ENCODE measurements at regions not wholly inside any gene's neighbourhood (a gene's known extent, or its start where the extent isn't known, plus 50 kb on each side); places are given as distances from the start of the nearest gene placed in this dataset.

DNA sequence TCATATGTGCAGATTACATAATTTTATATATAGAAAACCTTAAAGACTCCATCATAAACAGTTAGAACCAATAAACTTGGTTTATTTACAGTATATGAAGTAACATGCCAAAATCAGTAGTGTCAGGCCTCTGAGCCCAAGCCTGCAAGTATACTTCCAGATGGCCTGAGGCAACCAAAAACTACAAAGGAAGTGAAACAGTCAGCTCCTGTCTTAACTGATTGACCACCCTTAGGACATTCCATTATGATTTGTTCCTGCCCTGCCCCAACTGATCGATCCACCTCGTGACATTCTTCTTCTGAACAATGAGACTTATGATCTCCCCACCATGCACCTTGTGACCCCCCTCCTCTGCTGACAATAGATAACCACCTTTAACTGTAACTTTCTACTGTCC is 630.3 kb downstream of the AMY1C start:
- FAIRE-seq (no peak), DNase-seq (ENCODE audit: low spot score) (no peak), ATAC-seq (no peak)
- Histone ChIP-seq H3K4me1 (ENCODE audit: insufficient read depth, low read length) (no peaks in the 10 kb centered on the region), H3K79me2 (ENCODE audit: insufficient read depth, low read length) (no peaks in the 10 kb centered on the region), H3K27ac (ENCODE audit: extremely low read length, insufficient read depth, low read length) (no peak overlapping the region), H3K4me3 (replicated peaks in 1 of 3; ENCODE audit: insufficient read depth in 1 of 3, low read depth in 2 of 3, low read length in 3 of 3) (no peak overlapping the region), H3K9ac (ENCODE audit: insufficient read depth, low read depth, low read length) (no peak overlapping the region), H3K9me3 (ENCODE audit: low read length) (peaks cover 32% of the 10 kb centered on the region; the same call in 1 of the 2 replicates), H2AFZ (ENCODE audit: low read length) (no peak overlapping the region), H3K4me2 (ENCODE audit: low read depth, low read length) (no peak overlapping the region), H4K20me1 (ENCODE audit: insufficient read depth, low read length) (no peaks in the 10 kb centered on the region), H3K36me3 (replicated peaks in 1 of 2; ENCODE audit: control insufficient read depth in 1 of 2, insufficient read depth in 2 of 2, low read length in 2 of 2) (no peaks in the 10 kb centered on the region), H3K27me3 (ENCODE audit: control insufficient read depth in 1 of 2, insufficient read depth in 2 of 2, low read length in 2 of 2) (no peaks in the 10 kb centered on the region)
- BruUV-seq (replicated peaks): no TSS peak
- 13% methylated on average over 2 of the region's 2 CpGs for WGBS (ENCODE audit: low lambda C conversion rate)
- intact Hi-C loops (cut with micrococcal nuclease; ENCODE audit: unreplicated experiment): no loop called here
- CTCF ChIA-PET (ENCODE audit: low intra/inter-chr PET ratio, low total read pairs): no interaction called here
- in situ Hi-C loops (cut with HindIII; ENCODE audit: extremely low pct_ligation_motif_present, low pct_unique_long_range_greater_than_20kb): no loop called here
- POLR2A ChIA-PET: no interaction called here
- no peak for TF ChIP-seq LCORL (IDR thresholded peaks at IDR 0.05)
- TF ChIP-seq LCORL (CRISPR knock-in tag; IDR thresholded peaks at IDR 0.05): no peak
- TF ChIP-seq, protein P1, sequence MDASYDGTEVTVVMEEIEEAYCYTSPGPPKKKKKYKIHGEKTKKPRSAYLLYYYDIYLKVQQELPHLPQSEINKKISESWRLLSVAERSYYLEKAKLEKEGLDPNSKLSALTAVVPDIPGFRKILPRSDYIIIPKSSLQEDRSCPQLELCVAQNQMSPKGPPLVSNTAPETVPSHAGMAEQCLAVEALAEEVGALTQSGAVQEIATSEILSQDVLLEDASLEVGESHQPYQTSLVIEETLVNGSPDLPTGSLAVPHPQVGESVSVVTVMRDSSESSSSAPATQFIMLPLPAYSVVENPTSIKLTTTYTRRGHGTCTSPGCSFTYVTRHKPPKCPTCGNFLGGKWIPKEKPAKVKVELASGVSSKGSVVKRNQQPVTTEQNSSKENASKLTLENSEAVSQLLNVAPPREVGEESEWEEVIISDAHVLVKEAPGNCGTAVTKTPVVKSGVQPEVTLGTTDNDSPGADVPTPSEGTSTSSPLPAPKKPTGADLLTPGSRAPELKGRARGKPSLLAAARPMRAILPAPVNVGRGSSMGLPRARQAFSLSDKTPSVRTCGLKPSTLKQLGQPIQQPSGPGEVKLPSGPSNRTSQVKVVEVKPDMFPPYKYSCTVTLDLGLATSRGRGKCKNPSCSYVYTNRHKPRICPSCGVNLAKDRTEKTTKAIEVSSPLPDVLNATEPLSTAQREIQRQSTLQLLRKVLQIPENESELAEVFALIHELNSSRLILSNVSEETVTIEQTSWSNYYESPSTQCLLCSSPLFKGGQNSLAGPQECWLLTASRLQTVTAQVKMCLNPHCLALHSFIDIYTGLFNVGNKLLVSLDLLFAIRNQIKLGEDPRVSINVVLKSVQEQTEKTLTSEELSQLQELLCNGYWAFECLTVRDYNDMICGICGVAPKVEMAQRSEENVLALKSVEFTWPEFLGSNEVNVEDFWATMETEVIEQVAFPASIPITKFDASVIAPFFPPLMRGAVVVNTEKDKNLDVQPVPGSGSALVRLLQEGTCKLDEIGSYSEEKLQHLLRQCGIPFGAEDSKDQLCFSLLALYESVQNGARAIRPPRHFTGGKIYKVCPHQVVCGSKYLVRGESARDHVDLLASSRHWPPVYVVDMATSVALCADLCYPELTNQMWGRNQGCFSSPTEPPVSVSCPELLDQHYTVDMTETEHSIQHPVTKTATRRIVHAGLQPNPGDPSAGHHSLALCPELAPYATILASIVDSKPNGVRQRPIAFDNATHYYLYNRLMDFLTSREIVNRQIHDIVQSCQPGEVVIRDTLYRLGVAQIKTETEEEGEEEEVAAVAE (CRISPR knock-in tag; IDR thresholded peaks at IDR 0.05; ENCODE audit: borderline replicate concordance): no peak
- TF ChIP-seq MLLT10 (CRISPR knock-in tag; IDR thresholded peaks at IDR 0.05): no peak
- no peak for TF ChIP-seq ZNF891 (CRISPR knock-in tag; IDR thresholded peaks at IDR 0.05)
- no peak for TF ChIP-seq CHD4 (IDR thresholded peaks at IDR 0.05; ENCODE audit: borderline replicate concordance, low read length)
